ENCODE measurements at regions not wholly inside any gene's neighbourhood (a gene's known extent, or its start where the extent isn't known, plus 50 kb on each side); places are given as distances from the start of the nearest gene placed in this dataset.

DNA sequence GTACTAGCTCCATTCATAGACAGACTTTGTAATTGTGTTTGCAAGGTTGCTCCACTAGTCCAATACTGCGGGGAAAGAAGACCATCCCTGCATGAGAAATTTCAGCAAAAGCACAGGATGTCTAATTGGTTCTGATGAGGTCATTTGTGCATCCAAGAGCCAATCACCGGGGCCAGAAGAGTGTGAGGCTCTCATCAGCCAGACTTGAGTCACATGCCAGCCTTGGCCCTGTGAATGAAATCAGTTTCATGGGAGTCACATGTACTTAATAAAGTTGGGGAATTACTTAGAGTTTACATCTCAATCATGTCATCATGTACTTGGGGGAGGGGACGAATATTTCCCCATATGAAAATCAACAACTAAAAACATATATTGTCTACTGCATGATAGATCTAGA lies 1236.0 kb downstream of the MAT2B start:
- DNase-seq = no peak

DNA sequence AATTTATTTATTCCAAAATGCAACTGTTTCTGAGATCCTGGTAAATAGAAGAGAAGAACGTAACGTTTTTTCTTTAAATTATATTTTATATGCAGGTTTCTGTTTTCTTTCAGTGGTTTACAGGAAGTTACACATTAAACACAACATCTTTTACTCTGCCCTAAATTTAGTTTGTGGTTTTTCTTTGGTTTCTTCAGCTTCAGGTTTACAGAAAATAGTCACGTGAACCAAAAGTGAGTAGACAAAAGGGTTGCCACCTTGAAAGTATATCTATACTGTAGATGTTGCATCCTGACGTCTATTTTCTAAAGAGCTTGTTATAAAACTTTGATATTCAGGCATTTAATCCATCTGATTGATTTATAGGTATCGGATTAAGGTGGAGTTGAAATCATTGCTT lies 1236.6 kb downstream of the MAT2B start:
- no peak for DNase-seq

DNA sequence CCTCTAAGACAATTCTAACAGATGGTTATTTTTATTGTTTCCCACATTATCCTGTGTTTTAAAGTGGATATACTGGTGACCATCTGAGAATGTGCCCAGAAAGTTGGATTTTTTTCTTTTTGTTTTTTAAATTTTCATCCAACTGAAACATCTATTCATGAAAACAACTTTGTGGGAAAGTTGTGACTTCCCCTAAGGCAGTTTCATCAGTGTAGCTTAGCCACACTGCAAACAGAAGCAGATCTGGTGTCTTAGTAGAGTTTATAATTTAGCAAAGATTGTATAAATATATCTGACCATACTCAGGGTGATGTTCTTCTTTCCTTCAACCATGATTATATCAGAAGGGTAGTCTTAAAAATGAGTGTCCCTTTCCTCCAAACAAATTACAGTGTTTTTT lies 1241.3 kb downstream of the MAT2B start:
- no peak for DNase-seq

DNA sequence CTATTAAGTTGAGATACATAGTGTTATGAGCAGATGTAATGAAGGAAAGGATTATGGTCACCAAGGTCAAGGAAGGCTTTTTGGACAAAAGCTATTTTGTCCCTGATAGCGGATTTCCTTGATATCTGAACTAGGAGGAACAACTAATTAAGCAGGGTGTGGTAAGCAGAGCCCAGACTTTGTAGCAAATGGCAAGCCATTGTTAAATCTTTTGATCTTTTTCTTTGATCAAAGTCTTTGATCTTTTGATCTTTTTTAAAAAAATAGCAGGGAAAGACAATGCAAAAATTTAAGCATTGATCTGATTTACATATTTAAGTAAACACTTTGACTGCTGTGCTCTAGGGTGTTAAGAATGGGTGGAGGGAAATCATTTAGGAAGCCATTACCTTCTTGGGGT lies 1242.0 kb downstream of the MAT2B start:
- no peak for DNase-seq

GRCh38 chr5:164748861-164749260 lies 1243.4 kb downstream of the MAT2B start:
- DNase-seq = no peak

- DNase-seq = no peak
These were observed 1248.0 kb downstream of the MAT2B start for GRCh38 chr5:164753434-164753833.

DNA sequence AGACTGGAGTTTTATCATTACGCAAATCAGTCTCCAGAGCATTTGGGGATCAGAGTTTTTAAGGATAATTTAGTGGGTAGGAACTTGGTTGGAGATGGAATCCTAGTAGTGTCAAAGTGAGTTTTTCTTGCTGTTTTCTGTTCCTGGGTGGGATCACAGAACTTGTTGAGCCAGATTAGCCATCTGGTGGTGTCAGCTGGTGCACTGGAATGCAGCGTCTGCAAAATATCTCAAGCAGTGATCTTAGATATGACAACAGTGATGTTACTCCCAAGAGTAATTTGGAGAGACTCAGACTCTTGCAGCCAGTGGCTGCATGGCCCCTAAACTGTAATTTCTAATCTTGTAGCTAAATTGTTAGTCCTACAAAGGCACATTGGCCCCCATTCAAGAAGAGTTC lies 1257.8 kb downstream of the MAT2B start:
- no peak for DNase-seq

DNA sequence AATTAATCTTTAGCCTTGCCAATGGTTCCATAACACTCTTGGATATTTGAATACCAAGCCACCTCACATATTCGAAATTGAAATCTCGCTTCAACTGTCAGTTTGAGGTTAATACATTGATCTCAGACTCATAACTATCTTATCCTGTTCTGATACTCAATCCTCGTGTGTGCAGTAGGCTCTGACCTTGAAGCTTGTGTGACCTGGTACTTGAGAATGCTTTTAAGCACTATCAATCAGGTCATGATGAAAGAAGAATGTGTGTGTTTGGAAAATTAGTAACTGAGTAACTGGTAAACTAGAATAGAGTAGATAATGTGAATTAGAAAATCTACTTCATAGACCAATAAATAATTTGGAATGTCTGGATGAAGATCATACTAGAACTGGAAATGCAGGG lies 1266.7 kb downstream of the MAT2B start:
- DNase-seq = no peak

DNA sequence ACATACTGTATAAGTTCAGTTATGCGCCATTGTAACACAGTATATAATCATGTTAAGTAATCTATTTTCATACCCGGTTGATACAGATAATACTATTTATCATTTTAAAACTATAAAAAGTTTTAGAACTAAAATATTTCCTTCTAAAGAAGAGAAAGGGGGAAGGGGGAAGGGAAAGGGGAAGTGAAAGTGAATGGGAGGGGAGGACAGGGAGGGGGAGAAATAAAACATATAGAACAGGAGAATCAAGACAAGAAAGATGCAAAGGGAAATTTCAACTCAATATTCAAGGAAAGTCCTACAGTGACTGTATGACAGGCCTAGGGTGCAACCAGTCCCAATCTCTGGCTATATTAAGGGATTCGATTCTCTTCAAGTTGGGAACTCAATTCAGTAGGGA lies 1278.8 kb downstream of the MAT2B start:
- no peak for DNase-seq

- no peak for DNase-seq
These were observed 1292.7 kb downstream of the MAT2B start for GRCh38 chr5:164798110-164798509.

DNA sequence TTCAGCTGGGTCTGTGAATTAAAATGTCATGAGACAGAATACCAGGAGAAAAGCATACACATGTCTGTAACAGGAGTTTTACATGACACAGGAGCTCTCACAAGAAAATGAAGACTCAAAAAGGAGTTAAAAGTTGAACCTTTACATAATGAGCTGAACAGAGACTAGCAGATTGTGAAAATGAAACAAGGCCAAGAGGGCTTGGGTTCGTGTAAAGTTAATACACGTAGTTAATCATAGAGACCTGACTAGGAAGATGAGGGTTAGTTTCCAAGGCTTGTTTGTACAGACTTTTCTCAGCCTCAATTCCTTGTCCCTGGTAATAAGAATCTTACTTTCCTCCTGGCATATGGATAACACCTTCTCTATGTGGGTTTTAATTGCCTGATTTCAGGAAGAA lies 1294.0 kb downstream of the MAT2B start:
- DNase-seq = no peak

DNA sequence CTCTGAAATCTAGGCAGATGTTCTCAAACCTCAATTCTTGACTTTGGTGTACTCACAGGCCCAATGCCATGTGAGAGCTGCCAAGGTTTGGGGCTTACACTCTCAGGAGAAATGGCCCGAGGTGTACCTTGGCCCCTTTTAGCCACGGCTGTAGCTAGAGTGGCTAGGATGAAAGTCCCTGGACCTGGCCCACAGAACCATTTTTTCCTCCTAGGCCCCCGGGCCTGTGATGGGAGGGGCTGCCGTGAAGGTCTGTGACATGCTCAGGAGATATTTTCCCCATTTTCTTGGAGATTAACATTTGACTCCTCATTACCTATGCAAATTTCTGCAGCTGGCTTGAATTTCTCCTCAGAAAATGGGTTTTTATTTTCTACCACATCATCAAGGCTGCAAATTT lies 1296.5 kb downstream of the MAT2B start:
- no peak for DNase-seq

- no peak for DNase-seq
These were observed 1304.4 kb downstream of the MAT2B start for GRCh38 chr5:164809821-164810220.

GRCh38 chr5:164818445-164818844 lies 1313.0 kb downstream of the MAT2B start:
- no peak for DNase-seq

- no peak for DNase-seq
These were observed 1319.3 kb downstream of the MAT2B start for GRCh38 chr5:164824671-164825070.

DNA sequence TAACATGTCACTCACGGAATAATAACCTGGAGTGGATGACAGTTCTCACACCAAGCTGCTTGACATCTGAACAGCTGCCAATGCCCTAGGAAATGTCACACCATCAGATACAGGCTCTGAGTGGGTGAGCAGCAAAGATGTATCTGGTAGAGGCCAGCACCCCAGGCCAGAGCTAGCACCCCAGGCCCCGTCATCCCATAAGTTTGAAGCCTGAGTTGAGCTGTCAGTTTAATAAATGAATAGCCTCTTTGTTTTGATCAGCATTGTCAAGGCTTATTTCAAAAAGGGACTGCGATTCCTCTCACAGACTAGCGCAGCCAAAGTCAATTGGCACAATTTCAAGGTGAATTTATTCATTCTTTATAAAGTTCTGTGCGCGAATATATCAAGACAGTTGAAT lies 1327.1 kb downstream of the MAT2B start:
- no peak for DNase-seq

DNA sequence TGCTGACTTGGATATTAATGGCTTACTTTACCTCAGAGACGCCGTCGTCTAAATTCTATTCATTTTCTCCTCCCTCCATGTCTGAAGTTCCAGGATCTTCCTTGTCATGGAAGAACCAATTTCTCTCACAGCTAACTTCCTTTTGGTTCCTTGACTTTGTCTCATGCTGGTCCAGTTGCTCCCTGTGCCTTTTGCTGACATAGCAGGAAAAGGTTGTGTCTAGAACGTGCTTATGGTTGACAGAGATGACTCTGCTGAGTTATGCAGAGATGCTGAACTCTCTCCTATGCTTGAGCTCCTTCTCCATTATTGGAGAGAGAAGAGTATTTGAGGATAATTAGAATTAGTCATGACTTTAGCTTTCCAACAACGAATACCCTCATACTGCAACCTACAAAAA lies 1338.9 kb downstream of the MAT2B start:
- no peak for DNase-seq

GRCh38 chr5:164860896-164861295 lies 1355.5 kb downstream of the MAT2B start:
- DNase-seq = no peak

GRCh38 chr5:164861610-164862009 lies 1356.2 kb downstream of the MAT2B start:
- DNase-seq = no peak

DNA sequence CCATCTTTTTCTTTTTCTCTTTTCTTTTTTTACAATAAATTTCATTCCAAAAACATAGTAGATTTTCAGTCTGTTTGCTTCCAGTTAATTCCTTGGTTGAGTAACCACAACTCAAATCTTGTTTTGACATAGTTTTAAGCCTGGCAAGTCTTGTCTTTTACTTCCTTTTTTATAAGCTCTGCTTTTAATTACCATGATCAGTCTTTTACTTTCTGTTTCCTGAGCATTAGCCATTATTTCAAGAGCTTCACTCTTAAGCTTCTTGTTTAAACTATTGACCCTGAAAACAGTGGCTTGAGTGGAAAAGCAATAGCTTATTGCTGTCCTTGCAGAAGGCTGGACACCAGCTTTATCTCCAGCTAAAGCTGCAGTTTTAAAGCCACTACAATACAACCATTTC lies 1363.3 kb downstream of the MAT2B start:
- no peak for DNase-seq

- no peak for DNase-seq
These were observed 1363.9 kb downstream of the MAT2B start for GRCh38 chr5:164869325-164869724.

GRCh38 chr5:164876793-164877192 lies 1371.4 kb downstream of the MAT2B start:
- DNase-seq = no peak

DNA sequence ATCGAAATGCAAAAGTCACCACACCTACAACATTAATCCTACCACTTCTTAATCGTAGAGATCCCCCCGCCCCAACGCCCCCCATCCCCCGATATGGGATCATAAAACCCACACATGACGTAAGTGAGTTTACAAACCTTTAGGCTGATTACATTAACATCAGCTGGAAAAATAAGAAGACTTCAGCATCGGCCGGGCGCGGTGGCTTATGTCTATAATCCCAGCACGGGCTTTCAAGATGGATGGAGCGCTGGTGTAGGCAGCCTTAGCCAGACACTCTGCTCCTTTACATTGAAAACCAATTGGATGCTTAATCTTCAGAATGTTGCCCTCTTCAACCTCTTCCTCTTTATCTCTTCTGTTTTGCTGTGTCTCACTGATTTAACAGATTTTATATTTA lies 1376.0 kb downstream of the MAT2B start:
- DNase-seq = no peak

DNA sequence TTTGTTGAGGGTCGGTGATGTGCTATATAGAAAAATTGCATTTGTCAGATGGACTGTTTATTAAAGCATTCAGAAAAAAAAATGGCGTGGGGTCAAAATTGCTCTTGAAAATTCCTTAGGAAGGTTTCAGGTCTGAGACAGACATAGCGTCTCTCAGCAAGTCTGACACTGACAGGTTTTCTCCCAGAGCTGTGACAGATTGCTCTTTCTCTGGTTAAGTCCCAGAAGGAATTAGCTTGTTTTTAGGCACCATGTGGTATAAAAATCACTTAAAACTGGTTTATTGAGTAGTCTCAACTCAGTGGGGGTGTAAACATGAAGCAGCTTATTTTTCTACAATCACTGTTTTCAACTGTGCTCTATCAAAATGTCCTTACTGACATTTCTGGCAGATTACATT lies 1379.8 kb downstream of the MAT2B start:
- DNase-seq = no peak

GRCh38 chr5:164893071-164893470 lies 1387.7 kb downstream of the MAT2B start:
- DNase-seq = no peak

DNA sequence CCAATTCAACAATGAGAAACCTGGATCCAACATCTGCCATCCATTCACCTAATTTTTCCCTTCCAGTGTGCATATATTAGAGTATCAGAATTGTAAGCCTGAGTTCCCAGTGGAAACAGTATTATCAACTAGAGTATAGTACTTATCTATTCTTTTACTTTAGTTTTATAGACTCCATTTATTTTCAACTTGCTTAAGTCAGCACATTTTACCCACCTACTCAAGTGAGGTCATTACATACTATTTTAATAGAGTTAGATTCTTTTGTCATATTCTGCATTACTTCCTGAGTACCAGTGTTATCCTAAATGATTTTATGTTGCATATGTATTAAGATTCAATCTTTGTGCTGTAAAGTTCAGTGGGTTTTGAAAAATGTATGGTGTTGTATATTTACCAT lies 1393.3 kb downstream of the MAT2B start:
- no peak for DNase-seq
